Esophagus squamous epithelium (tissue), 4 donors: ENCODE measurements at regions not wholly inside any gene's neighbourhood (a gene's known extent, or its start where the extent isn't known, plus 50 kb on each side); places are given as distances from the start of the nearest gene placed in this dataset.
"Not testable (repeated sequence)": the region's sequence is repeated elsewhere in the genome, so short reads cannot be mapped to it uniquely, and the experiment has no call there.

ENCODE experiments used
- CTCF ChIP-seq, 6 experiments: fragments of 450-650 bp in 4 of 6; fragments of 200-600 bp in 2 of 6; sonication (generic) in 2 of 6; IDR thresholded peaks; one replicate each; pipeline ENCODE4 v1.5.1; 2016 to 2019; ENCODE audit warnings: antibody characterized with exemption in 6 of 6, mild to moderate bottlenecking in 4 of 6, moderate library complexity in 4 of 6
- POLR2A ChIP-seq, 4 donors: fragments of 450-650 bp; IDR thresholded peaks; one replicate each; pipeline ENCODE4 v1.6.1; 2017; ENCODE audit warnings: antibody characterized with exemption in 4 of 4, mild to moderate bottlenecking in 4 of 4, moderate library complexity in 3 of 4

GRCh38 chr2:242045596-242046144 lies 176.1 kb downstream of the RTP5 start:
- TF ChIP-seq CTCF, POLR2A (IDR thresholded peaks at IDR 0.05): not testable (repeated sequence)
